ENCODE measurements at regions not wholly inside any gene's neighbourhood (a gene's known extent, or its start where the extent isn't known, plus 50 kb on each side); places are given as distances from the start of the nearest gene placed in this dataset.

DNA sequence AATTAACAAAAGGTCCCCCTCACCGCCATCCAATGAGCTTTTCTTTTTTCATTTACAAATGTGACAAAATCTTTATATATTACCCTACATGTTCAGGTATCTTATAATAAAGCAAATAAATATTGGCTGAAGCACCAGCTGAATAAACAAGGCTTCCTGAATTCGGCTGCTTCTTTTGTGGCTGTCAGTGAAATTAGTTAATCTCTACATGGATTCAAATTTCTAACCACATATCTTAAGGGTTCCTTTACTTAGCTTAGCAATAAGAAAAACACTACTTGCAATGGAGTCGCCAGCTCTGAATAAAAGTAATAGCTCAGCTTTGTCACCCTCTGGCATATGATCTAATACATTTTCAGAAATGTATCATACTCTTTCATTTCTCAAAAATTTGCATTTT is 104.3 kb downstream of the CCNA1 start:
- TF ChIP-seq RAD21 (IDR thresholded peaks at IDR 0.05; ENCODE audit: low read length) (no peak), CHD2 (IDR thresholded peaks at IDR 0.05; ENCODE audit: low read length, partially characterized antibody) (no peak), GABPA (IDR thresholded peaks at IDR 0.05; ENCODE audit: low read depth) (no peak), TAF1 (IDR thresholded peaks at IDR 0.05; ENCODE audit: borderline replicate concordance, low read depth, low read length) (no peak), POLR2AphosphoS5 (IDR thresholded peaks at IDR 0.05; ENCODE audit: low read depth, low read length) (no peak), JUND (IDR thresholded peaks at IDR 0.05) (no peak), MEF2A (IDR thresholded peaks at IDR 0.05; ENCODE audit: borderline replicate concordance, low read depth) (no peak)
- TF ChIP-seq, protein P1, sequence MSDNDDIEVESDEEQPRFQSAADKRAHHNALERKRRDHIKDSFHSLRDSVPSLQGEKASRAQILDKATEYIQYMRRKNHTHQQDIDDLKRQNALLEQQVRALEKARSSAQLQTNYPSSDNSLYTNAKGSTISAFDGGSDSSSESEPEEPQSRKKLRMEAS (IDR thresholded peaks at IDR 0.05; ENCODE audit: low read depth) = no peak
- TF ChIP-seq, protein P2, sequence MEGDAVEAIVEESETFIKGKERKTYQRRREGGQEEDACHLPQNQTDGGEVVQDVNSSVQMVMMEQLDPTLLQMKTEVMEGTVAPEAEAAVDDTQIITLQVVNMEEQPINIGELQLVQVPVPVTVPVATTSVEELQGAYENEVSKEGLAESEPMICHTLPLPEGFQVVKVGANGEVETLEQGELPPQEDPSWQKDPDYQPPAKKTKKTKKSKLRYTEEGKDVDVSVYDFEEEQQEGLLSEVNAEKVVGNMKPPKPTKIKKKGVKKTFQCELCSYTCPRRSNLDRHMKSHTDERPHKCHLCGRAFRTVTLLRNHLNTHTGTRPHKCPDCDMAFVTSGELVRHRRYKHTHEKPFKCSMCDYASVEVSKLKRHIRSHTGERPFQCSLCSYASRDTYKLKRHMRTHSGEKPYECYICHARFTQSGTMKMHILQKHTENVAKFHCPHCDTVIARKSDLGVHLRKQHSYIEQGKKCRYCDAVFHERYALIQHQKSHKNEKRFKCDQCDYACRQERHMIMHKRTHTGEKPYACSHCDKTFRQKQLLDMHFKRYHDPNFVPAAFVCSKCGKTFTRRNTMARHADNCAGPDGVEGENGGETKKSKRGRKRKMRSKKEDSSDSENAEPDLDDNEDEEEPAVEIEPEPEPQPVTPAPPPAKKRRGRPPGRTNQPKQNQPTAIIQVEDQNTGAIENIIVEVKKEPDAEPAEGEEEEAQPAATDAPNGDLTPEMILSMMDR (IDR thresholded peaks at IDR 0.05) = no peak
- TF ChIP-seq, protein P3, sequence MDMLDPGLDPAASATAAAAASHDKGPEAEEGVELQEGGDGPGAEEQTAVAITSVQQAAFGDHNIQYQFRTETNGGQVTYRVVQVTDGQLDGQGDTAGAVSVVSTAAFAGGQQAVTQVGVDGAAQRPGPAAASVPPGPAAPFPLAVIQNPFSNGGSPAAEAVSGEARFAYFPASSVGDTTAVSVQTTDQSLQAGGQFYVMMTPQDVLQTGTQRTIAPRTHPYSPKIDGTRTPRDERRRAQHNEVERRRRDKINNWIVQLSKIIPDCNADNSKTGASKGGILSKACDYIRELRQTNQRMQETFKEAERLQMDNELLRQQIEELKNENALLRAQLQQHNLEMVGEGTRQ (IDR thresholded peaks at IDR 0.05; ENCODE audit: borderline replicate concordance, low read depth, low read length) = no peak

All from SK-N-SH (cell line).